H1 (cell line): ENCODE measurements at regions not wholly inside any gene's neighbourhood (a gene's known extent, or its start where the extent isn't known, plus 50 kb on each side); places are given as distances from the start of the nearest gene placed in this dataset.

Experiments used
- CTCF ChIA-PET: fragments of 300-600 bp; sonication (Branson Sonifier 250); formaldehyde crosslinking; loops from one replicate; lab custom pipeline; 2021; ENCODE audit not compliant: partially characterized antibody; lab: Charles Lee
- POLR2A ChIA-PET: fragments of 300-600 bp; sonication (Branson Sonifier 250); formaldehyde crosslinking; loops from one replicate; lab custom pipeline; 2021; ENCODE audit warnings: inconsistent platforms; ENCODE audit not compliant: partially characterized antibody; lab: Charles Lee
- DNase-seq, 2 experiments: peaks; one replicate each; pipeline versions ENCODE4 v3.0.0 to v3.0.0-alpha.2; 2010 to 2022; ENCODE audit warnings: low spot score in 2 of 2, low read depth in 1 of 2, mixed read lengths in 1 of 2
- FAIRE-seq: peaks from 2 replicates; lab custom pipeline; 2011; peaks lifted over from hg19 to GRCh38; lab: Jason Lieb, UNC
- H2AFZ ChIP-seq: 2 replicates; pipeline ENCODE4 v1.8.1; 2012; ENCODE audit warnings: low read length, inconsistent platforms
- H2AK5ac ChIP-seq: 2 replicates; pipeline ENCODE4 v1.6.1; 2013; ENCODE audit warnings: low read depth, low read length
- H2BK120ac ChIP-seq: replicated peaks from 2 replicates; pipeline ENCODE3; 2013; ENCODE audit warnings: low read depth, low read length, inconsistent platforms
- H2BK12ac ChIP-seq: 2 replicates; pipeline ENCODE4 v1.6.1; 2013; ENCODE audit warnings: low read depth, low read length
- H2BK15ac ChIP-seq: 2 replicates; pipeline ENCODE4 v1.6.1; 2013; ENCODE audit warnings: low read length
- H2BK20ac ChIP-seq: 2 replicates; pipeline ENCODE4 v1.6.1; 2013; ENCODE audit warnings: low read length
- H2BK5ac ChIP-seq: 2 replicates; pipeline ENCODE4 v1.6.1; 2013; ENCODE audit warnings: low read depth, low read length
- H3K14ac ChIP-seq: 2 replicates; pipeline ENCODE4 v1.6.1; 2013; ENCODE audit warnings: inconsistent platforms; ENCODE audit not compliant: insufficient read length
- H3K18ac ChIP-seq: 2 replicates; pipeline ENCODE4 v1.6.1; 2013; ENCODE audit warnings: low read length; ENCODE audit errors: extremely low read depth
- H3K23ac ChIP-seq: 2 replicates; pipeline ENCODE4 v1.6.1; 2013; ENCODE audit warnings: inconsistent platforms; ENCODE audit not compliant: insufficient read length
- H3K23me2 ChIP-seq: 2 replicates; pipeline ENCODE4 v1.6.1; 2013; ENCODE audit warnings: low read depth, low read length
- H3K27ac ChIP-seq: 2 replicates; pipeline ENCODE4 v1.6.1; 2011; ENCODE audit warnings: low read depth, low read length, inconsistent platforms
- H3K27me3 ChIP-seq, 4 experiments: replicated peaks in 1 of 4; 1 replicate in 1 of 4; 2 replicates in 3 of 4; pipeline versions ENCODE4 v1.6.1 to v1.8.1; 2011 to 2013; ENCODE audit warnings: low read length in 3 of 4, mild to moderate bottlenecking in 3 of 4, inconsistent platforms in 2 of 4, mixed read lengths in 2 of 4, moderate library complexity in 1 of 4; ENCODE audit not compliant: control insufficient read depth in 3 of 4, insufficient read depth in 3 of 4; ENCODE audit errors: extremely low read depth in 1 of 4
- H3K36me3 ChIP-seq, 4 experiments: 2 replicates each; pipeline versions ENCODE4 v1.6.1 to v1.8.1; 2011 to 2013; ENCODE audit warnings: mild to moderate bottlenecking in 4 of 4, low read length in 3 of 4, moderate library complexity in 2 of 4, control low read depth in 1 of 4, inconsistent platforms in 1 of 4; ENCODE audit not compliant: insufficient read depth in 4 of 4, control insufficient read depth in 2 of 4
- H3K4ac ChIP-seq: replicated peaks from 2 replicates; pipeline ENCODE3; 2013; ENCODE audit warnings: low read length, low read depth, mixed read lengths, inconsistent platforms; ENCODE audit not compliant: insufficient read length
- H3K4me1 ChIP-seq, 4 experiments: replicated peaks in 1 of 4; 1 replicate in 1 of 4; 2 replicates in 3 of 4; pipeline versions ENCODE4 v1.6.1 to v1.8.1; 2011 to 2013; ENCODE audit warnings: low read length in 3 of 4, inconsistent platforms in 2 of 4, mixed read lengths in 1 of 4; ENCODE audit not compliant: insufficient read depth in 4 of 4, control insufficient read depth in 3 of 4
- H3K4me2 ChIP-seq, 2 experiments: 2 replicates each; pipeline versions ENCODE4 v1.6.1 to v1.8.1; 2011 to 2013; ENCODE audit warnings: low read depth in 2 of 2, low read length in 2 of 2, control low read depth in 1 of 2, inconsistent platforms in 1 of 2, mild to moderate bottlenecking in 1 of 2; ENCODE audit not compliant: insufficient read depth in 1 of 2
- H3K4me3 ChIP-seq, 4 experiments: fragments of 200-600, 300-600 bp in 1 of 4; sonication (generic), shearing (Covaris generic), sonication (Bioruptor Twin) in 1 of 4; 2 replicates each; pipeline versions ENCODE4 v1.5.1 to v1.8.1; 2011 to 2016; ENCODE audit warnings: low read length in 4 of 4, low read depth in 3 of 4, control low read depth in 2 of 4, inconsistent platforms in 2 of 4, mild to moderate bottlenecking in 2 of 4, mixed read lengths in 1 of 4, moderate library complexity in 1 of 4; ENCODE audit not compliant: insufficient read depth in 2 of 4; ENCODE audit errors: extremely low read depth in 1 of 4
- H3K56ac ChIP-seq: replicated peaks from 2 replicates; pipeline ENCODE3; 2013; ENCODE audit warnings: low read depth, mild to moderate bottlenecking, mixed read lengths, low read length, inconsistent platforms; ENCODE audit not compliant: insufficient read length
- H3K79me1 ChIP-seq: 2 replicates; pipeline ENCODE4 v1.6.1; 2013; ENCODE audit warnings: low read depth, low read length, control low read depth
- H3K79me2 ChIP-seq, 2 experiments: 2 replicates each; pipeline versions ENCODE4 v1.6.1 to v1.8.1; 2012 to 2013; ENCODE audit warnings: low read length in 2 of 2, mild to moderate bottlenecking in 2 of 2, inconsistent platforms in 1 of 2; ENCODE audit not compliant: insufficient read depth in 2 of 2, control insufficient read depth in 1 of 2
- H3K9ac ChIP-seq, 4 experiments: replicated peaks in 1 of 4; 1 replicate in 1 of 4; 2 replicates in 3 of 4; pipeline versions ENCODE4 v1.6.1 to v1.8.1; 2011 to 2013; ENCODE audit warnings: low read depth in 3 of 4, low read length in 3 of 4, control low read depth in 2 of 4, mild to moderate bottlenecking in 2 of 4, moderate library complexity in 2 of 4, inconsistent platforms in 1 of 4; ENCODE audit errors: extremely low read depth in 1 of 4
- H3K9me3 ChIP-seq, 2 experiments: 2 replicates each; pipeline versions ENCODE4 v1.6.1 to v1.8.1; 2012 to 2013; ENCODE audit warnings: mild to moderate bottlenecking in 2 of 2, moderate library complexity in 2 of 2, control low read depth in 1 of 2, inconsistent platforms in 1 of 2, low read depth in 1 of 2, low read length in 1 of 2, mixed read lengths in 1 of 2; ENCODE audit not compliant: insufficient read depth in 2 of 2
- H4K20me1 ChIP-seq, 2 experiments: replicated peaks in 1 of 2; 2 replicates each; pipeline versions ENCODE3 to v1.8.1; 2011 to 2013; ENCODE audit warnings: inconsistent platforms in 2 of 2, low read length in 2 of 2, mild to moderate bottlenecking in 1 of 2; ENCODE audit not compliant: insufficient read depth in 2 of 2, control insufficient read depth in 1 of 2
- H4K5ac ChIP-seq: 2 replicates; pipeline ENCODE4 v1.6.1; 2013; ENCODE audit warnings: low read length, low read depth, mixed read lengths, inconsistent platforms; ENCODE audit not compliant: insufficient read length
- H4K8ac ChIP-seq: 2 replicates; pipeline ENCODE4 v1.8.0; 2013; ENCODE audit warnings: mild to moderate bottlenecking, moderate library complexity, low read length, inconsistent platforms; ENCODE audit not compliant: insufficient read depth; ENCODE audit errors: extremely low read depth
- H4K91ac ChIP-seq: replicated peaks from 2 replicates; pipeline ENCODE3; 2013; ENCODE audit warnings: low read length, mixed read lengths, inconsistent platforms; ENCODE audit not compliant: insufficient read length
- BCL11A ChIP-seq, 2 experiments: IDR thresholded peaks; one replicate each; pipeline ENCODE4 v1.6.1; 2011; ENCODE audit warnings: low read depth in 2 of 2, low read length in 2 of 2, mild to moderate bottlenecking in 2 of 2
- CHD2 ChIP-seq: IDR thresholded peaks from 2 replicates; pipeline ENCODE4 v1.6.1; 2012; ENCODE audit warnings: low read length, improper control_type of control experiment
- CREB1 ChIP-seq: IDR thresholded peaks from 2 replicates; pipeline ENCODE4 v1.6.1; 2012; ENCODE audit warnings: inconsistent platforms
- CTBP2 ChIP-seq: IDR thresholded peaks from 2 replicates; pipeline ENCODE4 v1.7.0; 2011; ENCODE audit warnings: borderline replicate concordance, mild to moderate bottlenecking, moderate library complexity, mixed read lengths, low read length; ENCODE audit not compliant: insufficient read depth, insufficient read length
- E2F6 ChIP-seq: IDR thresholded peaks from 2 replicates; pipeline ENCODE4 v1.6.1; 2012; ENCODE audit warnings: inconsistent platforms
- EGR1 ChIP-seq: IDR thresholded peaks from 2 replicates; pipeline ENCODE4 v1.6.1; 2011; ENCODE audit warnings: low read depth, low read length, borderline replicate concordance
- EP300 ChIP-seq, 2 experiments: IDR thresholded peaks; 1 replicate in 1 of 2; 2 replicates in 1 of 2; pipeline ENCODE4 v1.6.1; 2011 to 2012; ENCODE audit warnings: low read depth in 2 of 2, low read length in 2 of 2, mild to moderate bottlenecking in 2 of 2, borderline replicate concordance in 1 of 2, inconsistent platforms in 1 of 2, moderate library complexity in 1 of 2
- EZH2 ChIP-seq: fragments of 200-600 bp; sonication (generic); IDR thresholded peaks from 2 replicates; pipeline ENCODE4 v1.7.1; 2012; ENCODE audit warnings: low read depth, mild to moderate bottlenecking, moderate library complexity, low read length, inconsistent platforms; ENCODE audit not compliant: severe bottlenecking
- GTF2F1 ChIP-seq: IDR thresholded peaks from 2 replicates; pipeline ENCODE4 v1.6.1; 2012; ENCODE audit warnings: low read depth, low read length, improper control_type of control experiment, borderline replicate concordance
- JUND ChIP-seq: IDR thresholded peaks from 2 replicates; pipeline ENCODE4 v1.6.1; 2011; ENCODE audit warnings: mild to moderate bottlenecking, improper control_type of control experiment, low read length
- KDM1A ChIP-seq: fragments of 200-600, 300-600 bp; sonication (generic); IDR thresholded peaks from 2 replicates; pipeline ENCODE4 v1.7.1; 2016; ENCODE audit warnings: mild to moderate bottlenecking, low read length, borderline replicate concordance
- SIX5 ChIP-seq: IDR thresholded peaks from 2 replicates; pipeline ENCODE4 v1.6.1; 2011; ENCODE audit warnings: mild to moderate bottlenecking, low read depth, low read length
- SRF ChIP-seq: IDR thresholded peaks from 2 replicates; pipeline ENCODE4 v1.6.1; 2011; ENCODE audit warnings: mild to moderate bottlenecking, low read depth, low read length, moderate library complexity
- TAF1 ChIP-seq: IDR thresholded peaks from 2 replicates; pipeline ENCODE4 v1.6.1; 2011; ENCODE audit warnings: mild to moderate bottlenecking, low read depth, low read length
- TBP ChIP-seq: IDR thresholded peaks from 2 replicates; pipeline ENCODE4 v1.6.1; 2011; ENCODE audit warnings: low read depth, low read length, improper control_type of control experiment
- WGBS, 2 experiments: shearing (Covaris generic) in 1 of 2; methylation state at CpG; one replicate each; pipeline versions ENCODE4 v1.1.6 to v1.1.7; 2013 to 2015; ENCODE audit warnings: low lambda C conversion rate in 2 of 2, mixed read lengths in 2 of 2, inconsistent platforms in 1 of 2, low coverage in 1 of 2, missing lambda C conversion rate in 1 of 2; ENCODE audit not compliant: insufficient replicate concordance in 2 of 2, insufficient coverage in 1 of 2, insufficient read length in 1 of 2; ENCODE audit errors: extremely low coverage in 1 of 2, missing lambda C conversion rate in 1 of 2; 5-methylcytosine and 5-hydroxymethylcytosine counted together

GRCh38 chr4:43763029-43763610, 685.5 kb downstream of the KCTD8 start:
- H2BK5ac ChIP-seq: no peak overlapping the region
- no peak overlapping the region for H2BK20ac ChIP-seq
- H3K4ac ChIP-seq: no peak overlapping the region
- H3K23ac ChIP-seq: no peak overlapping the region
- DNase-seq (no peak), FAIRE-seq (no peak)
- no peaks in the 10 kb centered on the region for H3K4me1 ChIP-seq
- CTCF ChIA-PET: no interaction called here
- H3K36me3 ChIP-seq: no peaks in the 10 kb centered on the region
- WGBS, 2 experiments: 94% methylated on average over 4 of the region's 4 CpGs; no CpG with 5 or more reads in 1 of the 2 experiments
- H3K56ac ChIP-seq: no peak overlapping the region
- H2BK12ac ChIP-seq: no peak overlapping the region
- H2AK5ac ChIP-seq: no peak overlapping the region
- peak overlapping the region; percentile 68; the same call in 1 of the 2 replicates for H2AFZ ChIP-seq
- H3K18ac ChIP-seq: no peak overlapping the region
- no peak overlapping the region for H4K91ac ChIP-seq
- H3K27me3 ChIP-seq: no peaks in the 10 kb centered on the region
- H3K27ac ChIP-seq: no peak overlapping the region
- POLR2A ChIA-PET: no interaction called here
- H4K5ac ChIP-seq: no peak overlapping the region
- no peak overlapping the region for H2BK120ac ChIP-seq
- no peak overlapping the region for H3K4me2 ChIP-seq
- no peaks in the 10 kb centered on the region for H3K23me2 ChIP-seq
- no peak overlapping the region for H2BK15ac ChIP-seq
- no peak overlapping the region for H3K14ac ChIP-seq
- H3K9ac ChIP-seq: no peak overlapping the region
- no peaks in the 10 kb centered on the region for H4K20me1 ChIP-seq
- no peaks in the 10 kb centered on the region for H3K79me2 ChIP-seq
- no peak overlapping the region for H3K4me3 ChIP-seq
- no peaks in the 10 kb centered on the region for H3K79me1 ChIP-seq
- no peaks in the 10 kb centered on the region for H3K9me3 ChIP-seq
- no peak overlapping the region for H4K8ac ChIP-seq
- TF ChIP-seq SRF: no peak
- no peak for TF ChIP-seq CTBP2
- no peak for TF ChIP-seq GTF2F1
- no peak for TF ChIP-seq TAF1
- no peak for TF ChIP-seq E2F6
- no peak for TF ChIP-seq EGR1
- no peak for TF ChIP-seq CREB1
- TF ChIP-seq TBP: no peak
- TF ChIP-seq SIX5: no peak
- TF ChIP-seq JUND: no peak
- TF ChIP-seq KDM1A: no peak
- TF ChIP-seq BCL11A (IDR thresholded peaks at IDR 0.05; ENCODE audit: low read depth in 2 of 2, low read length in 2 of 2): no peak
- no peak for TF ChIP-seq EZH2
- TF ChIP-seq CHD2: no peak
- no peak for TF ChIP-seq EP300 (IDR thresholded peaks at IDR 0.05; ENCODE audit: borderline replicate concordance in 1 of 2, low read depth in 2 of 2, low read length in 2 of 2)
